ENCODE measurements at regions not wholly inside any gene's neighbourhood (a gene's known extent, or its start where the extent isn't known, plus 50 kb on each side); places are given as distances from the start of the nearest gene placed in this dataset.

DNA sequence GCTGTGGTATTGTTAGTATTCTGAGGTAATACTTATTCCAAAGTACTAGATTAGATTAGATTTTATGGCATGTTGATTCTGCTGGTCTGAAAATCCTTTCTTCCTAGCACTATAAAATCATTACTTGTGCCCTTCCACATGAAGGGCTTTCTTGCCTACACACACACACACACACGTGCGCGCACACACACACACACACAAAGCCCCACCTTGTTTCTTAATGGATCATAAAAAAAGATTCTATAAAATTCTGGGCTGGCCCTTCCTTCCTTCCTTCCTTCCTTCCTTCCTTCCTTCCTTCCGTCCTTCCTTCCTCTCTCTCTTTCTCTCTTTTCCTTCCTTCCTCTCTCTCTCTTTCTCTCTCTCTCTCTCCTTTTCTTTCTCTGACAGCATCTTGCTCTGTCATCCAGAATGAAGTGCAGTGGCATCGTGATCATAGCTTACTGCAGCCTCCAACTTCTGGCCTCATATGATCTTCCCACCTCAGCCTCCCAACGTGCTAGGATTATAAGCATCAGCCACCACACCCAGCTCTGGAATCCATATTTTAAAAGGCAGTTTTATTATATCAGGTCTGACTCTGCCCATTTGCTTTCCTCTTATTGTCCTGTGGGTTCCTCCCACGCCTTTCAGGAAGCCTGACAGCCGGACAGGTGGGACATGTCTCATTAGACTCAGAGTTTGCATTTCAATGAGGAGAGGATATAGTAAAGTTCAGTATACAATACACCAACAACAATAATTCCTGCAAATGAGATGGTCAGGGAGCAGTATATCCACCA, 321.1 kb downstream of the PIK3C3 start:
- intact Hi-C loops (cut with DNase I), result loop anchor here (10.0 kb wide), 1 partner anchor 161 kb away; no protein-coding TSS in a partner anchor
- Histone ChIP-seq H3K4me3 (no peak overlapping the region), H3K9me3 (no peaks in the 10 kb centered on the region), H3K36me3 (no peaks in the 10 kb centered on the region), H3K27me3 (no peaks in the 10 kb centered on the region), H3K27ac (replicated peaks in 1 of 4) (no peak overlapping the region), H3K4me1 (peaks cover 7 to 30% (median 26%) of the 10 kb centered on the region in 4 donors)
- DNase-seq (ENCODE audit: extremely low spot score), result no peak
- no peak for TF ChIP-seq POLR2AphosphoS5 (IDR thresholded peaks at IDR 0.05)
- no peak for TF ChIP-seq CTCF (IDR thresholded peaks at IDR 0.05)
- TF ChIP-seq EP300 (IDR thresholded peaks at IDR 0.05), result no peak
- TF ChIP-seq POLR2A (IDR thresholded peaks at IDR 0.05; ENCODE audit: low read depth), result no peak
- 65% methylated on average over 8 of the region's 8 CpGs for WGBS

- H3K27ac ChIP-seq (replicated peaks in 1 of 4), result no peak overlapping the region
- H3K27me3 ChIP-seq, result no peaks in the 10 kb centered on the region
- TF ChIP-seq CTCF (IDR thresholded peaks at IDR 0.05), result no peak
- no peak for TF ChIP-seq POLR2A (IDR thresholded peaks at IDR 0.05; ENCODE audit: low read depth)
- no peak for TF ChIP-seq EP300 (IDR thresholded peaks at IDR 0.05)
- TF ChIP-seq POLR2AphosphoS5 (IDR thresholded peaks at IDR 0.05), result no peak
- intact Hi-C loops (cut with DNase I), result no loop called here
- H3K4me1 ChIP-seq, result peaks cover 0 to 9% (median 6%) of the 10 kb centered on the region in 4 donors
- no peak for DNase-seq (ENCODE audit: extremely low spot score)
- no peak overlapping the region for H3K4me3 ChIP-seq
- H3K9me3 ChIP-seq, result no peaks in the 10 kb centered on the region
- no peaks in the 10 kb centered on the region for H3K36me3 ChIP-seq
Measured at GRCh38 chr18:42281124-42281523, 326.1 kb downstream of the PIK3C3 start.

DNA sequence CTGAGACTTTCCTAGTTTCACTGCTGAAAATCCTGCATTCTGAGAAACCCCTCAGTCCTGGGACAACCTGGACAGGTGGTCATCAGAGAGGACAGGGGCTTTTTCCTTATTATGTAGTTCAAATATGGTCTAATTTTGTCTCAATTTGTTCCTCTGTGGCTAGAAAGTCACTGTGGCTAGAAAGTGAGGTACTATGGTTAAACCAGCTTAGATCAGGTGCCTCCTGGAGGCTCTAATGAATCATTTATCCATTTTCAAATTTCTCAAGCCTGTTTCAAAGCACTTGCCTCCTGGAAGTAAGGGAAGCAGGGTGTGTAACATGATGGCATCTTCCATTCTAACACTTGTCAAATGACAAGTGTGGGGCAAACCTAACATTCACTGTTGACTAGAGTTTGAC, 326.8 kb downstream of the PIK3C3 start:
- Histone ChIP-seq H3K4me3 (no peak overlapping the region), H3K27ac (replicated peaks in 1 of 4) (no peak overlapping the region), H3K4me1 (peaks cover 0 to 4% (median 1%) of the 10 kb centered on the region in 4 donors), H3K27me3 (no peaks in the 10 kb centered on the region), H3K9me3 (no peaks in the 10 kb centered on the region), H3K36me3 (no peaks in the 10 kb centered on the region)
- DNase-seq (ENCODE audit: extremely low spot score), result no peak
- intact Hi-C loops (cut with DNase I), result no loop called here
- TF ChIP-seq EP300 (IDR thresholded peaks at IDR 0.05) (no peak), POLR2A (IDR thresholded peaks at IDR 0.05; ENCODE audit: low read depth) (no peak)

- H3K27ac ChIP-seq (replicated peaks in 1 of 4), result no peak overlapping the region
- H3K9me3 ChIP-seq, result no peaks in the 10 kb centered on the region
- intact Hi-C loops (cut with DNase I), result no loop called here
- H3K36me3 ChIP-seq, result no peaks in the 10 kb centered on the region
- H3K27me3 ChIP-seq, result no peaks in the 10 kb centered on the region
- H3K4me1 ChIP-seq, result no peaks in the 10 kb centered on the region
- DNase-seq (ENCODE audit: extremely low spot score), result no peak
- H3K4me3 ChIP-seq, result no peak overlapping the region
- TF ChIP-seq CTCF (IDR thresholded peaks at IDR 0.05), result no peak
- no peak for TF ChIP-seq POLR2A (IDR thresholded peaks at IDR 0.05; ENCODE audit: low read depth)
- TF ChIP-seq POLR2AphosphoS5 (IDR thresholded peaks at IDR 0.05), result no peak
- TF ChIP-seq EP300 (IDR thresholded peaks at IDR 0.05), result no peak
- 100% methylated on average over 1 of the region's 1 CpG for WGBS
Measured at GRCh38 chr18:42287047-42287446, 332.0 kb downstream of the PIK3C3 start.

DNA sequence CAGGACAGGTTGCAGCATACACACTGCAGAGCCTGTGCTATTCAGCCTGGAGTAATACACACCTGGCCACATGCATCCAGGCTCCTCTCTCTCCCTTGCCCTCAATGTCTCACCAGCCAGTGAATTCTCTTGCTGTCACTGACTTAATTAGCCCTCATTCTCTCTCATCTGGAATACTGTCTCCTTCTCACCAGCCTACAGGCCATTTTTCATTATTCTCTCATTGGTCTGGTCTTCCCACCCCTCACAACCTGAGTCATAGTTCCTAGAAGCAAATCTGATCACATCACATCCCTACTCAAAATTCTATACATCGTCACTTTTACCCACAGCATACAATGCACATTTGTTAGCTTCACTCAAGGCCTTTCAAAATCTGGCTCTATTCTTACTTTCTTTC, 333.1 kb downstream of the PIK3C3 start:
- no peak overlapping the region for H3K27ac ChIP-seq (replicated peaks in 1 of 4)
- no peaks in the 10 kb centered on the region for H3K36me3 ChIP-seq
- WGBS, result 94% methylated on average over 1 of the region's 1 CpG
- TF ChIP-seq CTCF (IDR thresholded peaks at IDR 0.05) (no peak), POLR2A (IDR thresholded peaks at IDR 0.05; ENCODE audit: low read depth) (no peak), EP300 (IDR thresholded peaks at IDR 0.05) (no peak), POLR2AphosphoS5 (IDR thresholded peaks at IDR 0.05) (no peak)
- no peaks in the 10 kb centered on the region for H3K4me1 ChIP-seq
- no peaks in the 10 kb centered on the region for H3K9me3 ChIP-seq
- H3K27me3 ChIP-seq, result no peaks in the 10 kb centered on the region
- intact Hi-C loops (cut with DNase I), result no loop called here
- no peak for DNase-seq (ENCODE audit: extremely low spot score)
- no peak overlapping the region for H3K4me3 ChIP-seq
